GM10248 (cell line): ENCODE measurements at regions not wholly inside any gene's neighbourhood (a gene's known extent, or its start where the extent isn't known, plus 50 kb on each side); places are given as distances from the start of the nearest gene placed in this dataset.

Experiments used
- CTCF ChIA-PET: fragments of 300-600 bp; sonication (Branson Sonifier 250); formaldehyde crosslinking; extraction: SDS; loops from one replicate; lab custom pipeline; 2021; ENCODE audit warnings: antibody characterized with exemption; lab: Yijun Ruan, JAX
- POLR2A ChIA-PET: fragments of 350-650 bp; sonication (Branson Sonifier 250); formaldehyde crosslinking; extraction: SDS; loops from one replicate; lab custom pipeline; 2020; ENCODE audit warnings: antibody characterized with exemption; lab: Yijun Ruan, JAX
- DNase-seq: peaks from one replicate; pipeline ENCODE4 v3.0.0; 2012; ENCODE audit errors: extremely low spot score
- CTCF ChIP-seq: IDR thresholded peaks from 2 replicates; pipeline ENCODE4 v1.5.1; 2012; ENCODE audit warnings: mild to moderate bottlenecking, low read depth; ENCODE audit errors: extremely low read depth, missing control alignments, control extremely low read depth

DNA sequence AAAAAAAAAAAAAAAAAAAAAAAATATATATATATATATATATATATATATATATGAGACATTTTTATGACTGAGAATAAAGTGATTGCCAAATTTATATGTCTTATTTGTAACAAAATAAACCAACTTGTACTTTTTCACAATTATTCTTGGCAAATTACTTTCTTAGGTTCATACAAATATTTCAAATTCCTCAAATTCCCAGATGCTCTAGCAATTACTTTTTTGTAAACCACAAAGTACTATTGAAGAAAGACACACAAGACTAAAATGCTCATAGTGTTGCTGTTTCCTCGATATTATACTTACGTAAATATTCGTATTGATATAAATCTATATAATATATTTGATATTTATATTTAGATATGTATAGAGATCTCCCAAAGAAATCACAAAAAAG is 390.0 kb downstream of the FAT4 start:
- TF ChIP-seq CTCF = no peak
- POLR2A ChIA-PET = no interaction called here

DNA sequence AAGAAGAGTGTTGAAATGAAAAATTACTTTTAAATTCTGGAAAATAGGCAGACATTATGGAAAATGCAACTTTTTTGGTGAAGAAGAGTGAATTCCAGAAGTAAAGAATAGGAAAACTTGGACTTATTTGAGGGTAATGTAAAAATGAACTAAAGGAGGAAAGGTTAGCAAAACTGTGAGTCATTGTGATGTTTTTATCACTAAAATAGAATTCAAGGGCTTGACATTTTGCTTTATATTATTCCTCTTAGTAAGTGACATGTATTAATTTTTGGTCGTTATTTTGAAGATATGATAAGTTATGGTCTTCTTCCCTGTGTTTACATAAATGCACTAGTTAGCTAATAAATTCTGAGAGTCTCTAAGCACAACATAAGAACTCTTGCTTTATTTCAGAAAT is 390.9 kb downstream of the FAT4 start:
- CTCF ChIA-PET = no interaction called here
- no peak for DNase-seq
- POLR2A ChIA-PET = no interaction called here
- TF ChIP-seq CTCF = no peak

More for the DNA sequence above, 390.0 kb downstream of the FAT4 start:
- DNase-seq = no peak
- CTCF ChIA-PET = no interaction called here

- CTCF ChIA-PET = no interaction called here
- no peak for DNase-seq
Observed at GRCh38 chr4:125707397-125707796, 392.6 kb downstream of the FAT4 start.

DNA sequence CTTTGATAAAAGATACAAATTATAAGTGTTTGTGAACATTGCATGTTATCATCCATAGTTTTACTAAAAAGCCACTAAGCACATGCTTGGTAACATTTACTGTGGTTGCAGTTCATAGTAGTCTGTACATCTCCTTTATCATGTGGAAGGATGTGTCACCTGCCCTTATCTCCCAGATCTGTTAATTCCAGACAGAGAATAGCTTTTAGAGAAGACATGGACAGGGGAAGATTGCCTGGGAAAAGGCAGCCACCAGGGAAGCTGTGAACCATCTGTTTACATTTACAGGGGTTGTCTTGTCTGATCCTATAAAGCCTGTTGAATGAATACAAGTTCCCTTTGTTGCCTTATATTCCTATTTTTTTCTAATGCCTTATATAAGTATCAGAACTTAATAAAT is 396.0 kb downstream of the FAT4 start:
- no peak for TF ChIP-seq CTCF
- CTCF ChIA-PET = interaction anchor here (1.0 kb wide), 1 partner anchor 13 kb away, joined by 3 read pairs; no protein-coding TSS in a partner anchor
- DNase-seq = no peak
- POLR2A ChIA-PET = no interaction called here

More at GRCh38 chr4:125707397-125707796, 392.6 kb downstream of the FAT4 start:
- no peak for TF ChIP-seq CTCF
- POLR2A ChIA-PET = no interaction called here

DNA sequence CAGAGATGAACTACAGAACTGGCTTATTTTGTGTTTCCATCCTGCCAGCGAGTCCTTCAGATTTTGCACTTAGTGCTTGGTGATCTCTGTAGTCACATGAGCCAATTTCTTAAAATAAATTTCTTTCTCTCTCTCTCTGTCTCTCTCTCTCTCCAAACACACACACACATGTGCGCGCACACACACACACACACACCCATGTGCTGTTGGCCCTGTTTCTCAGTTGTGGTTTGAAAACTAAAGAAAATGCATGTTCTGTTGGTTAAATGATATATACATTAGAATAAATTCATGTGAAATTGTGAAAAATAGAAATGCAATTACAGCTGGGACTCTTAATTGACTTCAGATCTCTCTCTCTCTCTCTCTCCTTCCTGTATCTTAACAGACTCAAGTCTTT is 399.3 kb downstream of the FAT4 start:
- DNase-seq = no peak
- POLR2A ChIA-PET = no interaction called here
- CTCF ChIA-PET = no interaction called here
- TF ChIP-seq CTCF = no peak

DNA sequence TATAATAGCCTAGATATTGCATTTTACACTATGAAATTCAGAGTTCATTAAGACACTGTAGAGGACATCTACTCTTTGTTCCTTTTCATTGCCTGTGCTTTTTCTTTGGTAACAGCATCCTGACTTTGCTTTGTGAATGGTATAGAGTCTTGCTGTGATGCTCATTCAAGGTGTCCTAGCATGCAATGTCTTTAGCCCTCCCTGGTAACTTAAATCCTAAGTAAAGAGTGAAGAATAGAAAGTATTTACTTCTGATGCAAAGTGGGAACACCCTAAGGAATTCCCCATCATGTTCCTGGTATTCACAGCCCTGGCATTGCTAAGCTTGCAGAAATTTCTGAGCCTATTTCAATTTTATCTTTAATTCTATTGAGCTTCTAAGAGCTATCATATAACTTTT is 400.1 kb downstream of the FAT4 start:
- POLR2A ChIA-PET = no interaction called here
- DNase-seq = no peak
- TF ChIP-seq CTCF = no peak
- CTCF ChIA-PET = no interaction called here

DNA sequence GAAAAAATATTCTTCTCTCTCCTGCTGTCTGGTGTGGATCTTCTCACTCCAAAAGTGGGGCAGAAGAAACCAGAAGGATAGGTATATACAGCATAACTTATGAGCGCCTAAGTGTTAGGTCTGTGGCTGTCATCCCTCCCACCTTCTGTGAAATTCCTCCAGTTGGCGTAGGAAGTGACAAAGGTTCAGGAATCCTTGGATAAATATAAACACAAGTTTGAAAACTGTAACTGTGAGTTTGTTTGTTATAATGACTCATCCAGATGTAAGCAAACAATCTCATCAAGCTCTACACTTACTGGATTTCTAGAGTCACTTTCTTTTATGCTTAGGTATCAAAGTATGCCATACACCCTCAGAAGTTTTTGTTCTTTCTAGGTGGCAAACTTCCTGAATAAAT is 405.2 kb downstream of the FAT4 start:
- TF ChIP-seq CTCF = no peak
- DNase-seq = no peak
- ChIA-PET POLR2A (no interaction called here), CTCF (no interaction called here)
